H1 (cell line): ENCODE measurements at regions not wholly inside any gene's neighbourhood (a gene's known extent, or its start where the extent isn't known, plus 50 kb on each side); places are given as distances from the start of the nearest gene placed in this dataset.

Experiments used
- CTCF ChIA-PET: fragments of 300-600 bp; sonication (Branson Sonifier 250); formaldehyde crosslinking; loops from one replicate; lab custom pipeline; 2021; ENCODE audit not compliant: partially characterized antibody; lab: Charles Lee
- POLR2A ChIA-PET: fragments of 300-600 bp; sonication (Branson Sonifier 250); formaldehyde crosslinking; loops from one replicate; lab custom pipeline; 2021; ENCODE audit warnings: inconsistent platforms; ENCODE audit not compliant: partially characterized antibody; lab: Charles Lee
- DNase-seq, 2 experiments: peaks; one replicate each; pipeline versions ENCODE4 v3.0.0 to v3.0.0-alpha.2; 2010 to 2022; ENCODE audit warnings: low spot score in 2 of 2, low read depth in 1 of 2, mixed read lengths in 1 of 2
- FAIRE-seq: peaks from 2 replicates; lab custom pipeline; 2011; peaks lifted over from hg19 to GRCh38; lab: Jason Lieb, UNC
- H2AFZ ChIP-seq: 2 replicates; pipeline ENCODE4 v1.8.1; 2012; ENCODE audit warnings: low read length, inconsistent platforms
- H2AK5ac ChIP-seq: 2 replicates; pipeline ENCODE4 v1.6.1; 2013; ENCODE audit warnings: low read depth, low read length
- H2BK120ac ChIP-seq: replicated peaks from 2 replicates; pipeline ENCODE3; 2013; ENCODE audit warnings: low read depth, low read length, inconsistent platforms
- H2BK12ac ChIP-seq: 2 replicates; pipeline ENCODE4 v1.6.1; 2013; ENCODE audit warnings: low read depth, low read length
- H2BK15ac ChIP-seq: 2 replicates; pipeline ENCODE4 v1.6.1; 2013; ENCODE audit warnings: low read length
- H2BK20ac ChIP-seq: 2 replicates; pipeline ENCODE4 v1.6.1; 2013; ENCODE audit warnings: low read length
- H2BK5ac ChIP-seq: 2 replicates; pipeline ENCODE4 v1.6.1; 2013; ENCODE audit warnings: low read depth, low read length
- H3K14ac ChIP-seq: 2 replicates; pipeline ENCODE4 v1.6.1; 2013; ENCODE audit warnings: inconsistent platforms; ENCODE audit not compliant: insufficient read length
- H3K18ac ChIP-seq: 2 replicates; pipeline ENCODE4 v1.6.1; 2013; ENCODE audit warnings: low read length; ENCODE audit errors: extremely low read depth
- H3K23ac ChIP-seq: 2 replicates; pipeline ENCODE4 v1.6.1; 2013; ENCODE audit warnings: inconsistent platforms; ENCODE audit not compliant: insufficient read length
- H3K23me2 ChIP-seq: 2 replicates; pipeline ENCODE4 v1.6.1; 2013; ENCODE audit warnings: low read depth, low read length
- H3K27ac ChIP-seq: 2 replicates; pipeline ENCODE4 v1.6.1; 2011; ENCODE audit warnings: low read depth, low read length, inconsistent platforms
- H3K27me3 ChIP-seq, 4 experiments: replicated peaks in 1 of 4; 1 replicate in 1 of 4; 2 replicates in 3 of 4; pipeline versions ENCODE4 v1.6.1 to v1.8.1; 2011 to 2013; ENCODE audit warnings: low read length in 3 of 4, mild to moderate bottlenecking in 3 of 4, inconsistent platforms in 2 of 4, mixed read lengths in 2 of 4, moderate library complexity in 1 of 4; ENCODE audit not compliant: control insufficient read depth in 3 of 4, insufficient read depth in 3 of 4; ENCODE audit errors: extremely low read depth in 1 of 4
- H3K36me3 ChIP-seq, 4 experiments: 2 replicates each; pipeline versions ENCODE4 v1.6.1 to v1.8.1; 2011 to 2013; ENCODE audit warnings: mild to moderate bottlenecking in 4 of 4, low read length in 3 of 4, moderate library complexity in 2 of 4, control low read depth in 1 of 4, inconsistent platforms in 1 of 4; ENCODE audit not compliant: insufficient read depth in 4 of 4, control insufficient read depth in 2 of 4
- H3K4ac ChIP-seq: replicated peaks from 2 replicates; pipeline ENCODE3; 2013; ENCODE audit warnings: low read length, low read depth, mixed read lengths, inconsistent platforms; ENCODE audit not compliant: insufficient read length
- H3K4me1 ChIP-seq, 4 experiments: replicated peaks in 1 of 4; 1 replicate in 1 of 4; 2 replicates in 3 of 4; pipeline versions ENCODE4 v1.6.1 to v1.8.1; 2011 to 2013; ENCODE audit warnings: low read length in 3 of 4, inconsistent platforms in 2 of 4, mixed read lengths in 1 of 4; ENCODE audit not compliant: insufficient read depth in 4 of 4, control insufficient read depth in 3 of 4
- H3K4me2 ChIP-seq, 2 experiments: 2 replicates each; pipeline versions ENCODE4 v1.6.1 to v1.8.1; 2011 to 2013; ENCODE audit warnings: low read depth in 2 of 2, low read length in 2 of 2, control low read depth in 1 of 2, inconsistent platforms in 1 of 2, mild to moderate bottlenecking in 1 of 2; ENCODE audit not compliant: insufficient read depth in 1 of 2
- H3K4me3 ChIP-seq, 4 experiments: fragments of 200-600, 300-600 bp in 1 of 4; sonication (generic), shearing (Covaris generic), sonication (Bioruptor Twin) in 1 of 4; 2 replicates each; pipeline versions ENCODE4 v1.5.1 to v1.8.1; 2011 to 2016; ENCODE audit warnings: low read length in 4 of 4, low read depth in 3 of 4, control low read depth in 2 of 4, inconsistent platforms in 2 of 4, mild to moderate bottlenecking in 2 of 4, mixed read lengths in 1 of 4, moderate library complexity in 1 of 4; ENCODE audit not compliant: insufficient read depth in 2 of 4; ENCODE audit errors: extremely low read depth in 1 of 4
- H3K56ac ChIP-seq: replicated peaks from 2 replicates; pipeline ENCODE3; 2013; ENCODE audit warnings: low read depth, mild to moderate bottlenecking, mixed read lengths, low read length, inconsistent platforms; ENCODE audit not compliant: insufficient read length
- H3K79me1 ChIP-seq: 2 replicates; pipeline ENCODE4 v1.6.1; 2013; ENCODE audit warnings: low read depth, low read length, control low read depth
- H3K79me2 ChIP-seq, 2 experiments: 2 replicates each; pipeline versions ENCODE4 v1.6.1 to v1.8.1; 2012 to 2013; ENCODE audit warnings: low read length in 2 of 2, mild to moderate bottlenecking in 2 of 2, inconsistent platforms in 1 of 2; ENCODE audit not compliant: insufficient read depth in 2 of 2, control insufficient read depth in 1 of 2
- H3K9ac ChIP-seq, 4 experiments: replicated peaks in 1 of 4; 1 replicate in 1 of 4; 2 replicates in 3 of 4; pipeline versions ENCODE4 v1.6.1 to v1.8.1; 2011 to 2013; ENCODE audit warnings: low read depth in 3 of 4, low read length in 3 of 4, control low read depth in 2 of 4, mild to moderate bottlenecking in 2 of 4, moderate library complexity in 2 of 4, inconsistent platforms in 1 of 4; ENCODE audit errors: extremely low read depth in 1 of 4
- H3K9me3 ChIP-seq, 2 experiments: 2 replicates each; pipeline versions ENCODE4 v1.6.1 to v1.8.1; 2012 to 2013; ENCODE audit warnings: mild to moderate bottlenecking in 2 of 2, moderate library complexity in 2 of 2, control low read depth in 1 of 2, inconsistent platforms in 1 of 2, low read depth in 1 of 2, low read length in 1 of 2, mixed read lengths in 1 of 2; ENCODE audit not compliant: insufficient read depth in 2 of 2
- H4K20me1 ChIP-seq, 2 experiments: replicated peaks in 1 of 2; 2 replicates each; pipeline versions ENCODE3 to v1.8.1; 2011 to 2013; ENCODE audit warnings: inconsistent platforms in 2 of 2, low read length in 2 of 2, mild to moderate bottlenecking in 1 of 2; ENCODE audit not compliant: insufficient read depth in 2 of 2, control insufficient read depth in 1 of 2
- H4K5ac ChIP-seq: 2 replicates; pipeline ENCODE4 v1.6.1; 2013; ENCODE audit warnings: low read length, low read depth, mixed read lengths, inconsistent platforms; ENCODE audit not compliant: insufficient read length
- H4K8ac ChIP-seq: 2 replicates; pipeline ENCODE4 v1.8.0; 2013; ENCODE audit warnings: mild to moderate bottlenecking, moderate library complexity, low read length, inconsistent platforms; ENCODE audit not compliant: insufficient read depth; ENCODE audit errors: extremely low read depth
- H4K91ac ChIP-seq: replicated peaks from 2 replicates; pipeline ENCODE3; 2013; ENCODE audit warnings: low read length, mixed read lengths, inconsistent platforms; ENCODE audit not compliant: insufficient read length
- BACH1 ChIP-seq: IDR thresholded peaks from 2 replicates; pipeline ENCODE4 v1.6.1; 2012; ENCODE audit warnings: low read length, improper control_type of control experiment
- BCL11A ChIP-seq, 2 experiments: IDR thresholded peaks; one replicate each; pipeline ENCODE4 v1.6.1; 2011; ENCODE audit warnings: low read depth in 2 of 2, low read length in 2 of 2, mild to moderate bottlenecking in 2 of 2
- CBX5 ChIP-seq: fragments of 300-800, 300-1000 bp; sonication (generic); IDR thresholded peaks from 2 replicates; pipeline ENCODE4 v1.7.1; 2016; ENCODE audit warnings: antibody characterized with exemption, low read length, low read depth
- JUND ChIP-seq: IDR thresholded peaks from 2 replicates; pipeline ENCODE4 v1.6.1; 2011; ENCODE audit warnings: mild to moderate bottlenecking, improper control_type of control experiment, low read length
- MAX ChIP-seq: IDR thresholded peaks from 2 replicates; pipeline ENCODE4 v1.6.1; 2012; ENCODE audit warnings: inconsistent platforms
- PHF8 ChIP-seq: fragments of 200-600 bp; sonication (generic); conservative IDR thresholded peaks from 2 replicates; pipeline ENCODE4 v1.7.1; 2012; ENCODE audit warnings: low read depth, mild to moderate bottlenecking, inconsistent platforms, low read length, moderate library complexity
- POU5F1 ChIP-seq: IDR thresholded peaks from 2 replicates; pipeline ENCODE4 v1.6.1; 2011; ENCODE audit warnings: low read depth, mild to moderate bottlenecking, low read length, moderate library complexity
- RAD21 ChIP-seq, 2 experiments: IDR thresholded peaks in 1 of 2; conservative IDR thresholded peaks in 1 of 2; 2 replicates each; pipeline ENCODE4 v1.6.1; 2011; ENCODE audit warnings: low read depth in 2 of 2, low read length in 2 of 2, improper control_type of control experiment in 1 of 2, inconsistent platforms in 1 of 2, mild to moderate bottlenecking in 1 of 2, moderate library complexity in 1 of 2
- RBBP5 ChIP-seq: IDR thresholded peaks from 2 replicates; pipeline ENCODE4 v1.7.1; 2012; ENCODE audit warnings: low read depth, mild to moderate bottlenecking, inconsistent platforms, low read length, moderate library complexity, borderline replicate concordance
- RNF2 ChIP-seq: fragments of 200-900, 300-1000 bp; sonication (generic); IDR thresholded peaks from 2 replicates; pipeline ENCODE4 v1.7.1; 2016; ENCODE audit warnings: borderline replicate concordance, low read depth, mild to moderate bottlenecking, antibody characterized with exemption, low read length; ENCODE audit not compliant: poor library complexity, severe bottlenecking; ENCODE audit errors: missing control alignments
- TAF7 ChIP-seq: optimal IDR thresholded peaks from 2 replicates; pipeline ENCODE3; 2011; ENCODE audit warnings: low read depth, mild to moderate bottlenecking, inconsistent platforms, low read length, moderate library complexity, borderline replicate concordance
- TBP ChIP-seq: IDR thresholded peaks from 2 replicates; pipeline ENCODE4 v1.6.1; 2011; ENCODE audit warnings: low read depth, low read length, improper control_type of control experiment
- WGBS, 2 experiments: shearing (Covaris generic) in 1 of 2; methylation state at CpG; one replicate each; pipeline versions ENCODE4 v1.1.6 to v1.1.7; 2013 to 2015; ENCODE audit warnings: low lambda C conversion rate in 2 of 2, mixed read lengths in 2 of 2, inconsistent platforms in 1 of 2, low coverage in 1 of 2, missing lambda C conversion rate in 1 of 2; ENCODE audit not compliant: insufficient replicate concordance in 2 of 2, insufficient coverage in 1 of 2, insufficient read length in 1 of 2; ENCODE audit errors: extremely low coverage in 1 of 2, missing lambda C conversion rate in 1 of 2; 5-methylcytosine and 5-hydroxymethylcytosine counted together

GRCh38 chr1:213375002-213375401, 324.0 kb downstream of the RPS6KC1 start:
- no peak overlapping the region; the same call in 1 of the 2 replicates for H4K8ac ChIP-seq
- no peak overlapping the region for H2BK12ac ChIP-seq
- H3K4me1 ChIP-seq: peaks cover 0 to 8% (median 3%) of the 10 kb centered on the region in 4 experiments; a peak in 5 of 7 replicates
- H3K79me1 ChIP-seq: no peaks in the 10 kb centered on the region
- H3K4ac ChIP-seq: no peak overlapping the region
- H3K23me2 ChIP-seq: peaks cover 2% of the 10 kb centered on the region
- H3K36me3 ChIP-seq: no peaks in the 10 kb centered on the region
- no peak overlapping the region for H3K27ac ChIP-seq
- no peak overlapping the region for H2AFZ ChIP-seq
- ChIA-PET CTCF (interaction anchor here (0.6 to 1.7 kb wide), 7 partner anchors 23 to 266 kb away, joined by 3 to 4 read pairs (median 3); no protein-coding TSS in a partner anchor), POLR2A (no interaction called here)
- H2BK5ac ChIP-seq: no peak overlapping the region
- no peak overlapping the region for H2BK15ac ChIP-seq
- no peak overlapping the region for H3K14ac ChIP-seq
- no peak overlapping the region for H3K56ac ChIP-seq
- no peak for DNase-seq
- H3K23ac ChIP-seq: no peak overlapping the region
- H3K9me3 ChIP-seq: no peaks in the 10 kb centered on the region
- no peak overlapping the region for H4K5ac ChIP-seq
- no peak for FAIRE-seq
- no peak overlapping the region for H4K91ac ChIP-seq
- TF ChIP-seq POU5F1 (no peak), RBBP5 (no peak), CBX5 (no peak), RNF2 (no peak), JUND (no peak), PHF8 (no peak), TAF7 (no peak), TBP (no peak), RAD21 (IDR thresholded peaks at IDR 0.05 in 1 of 2, conservative IDR thresholded peaks at IDR 0.05 in 1 of 2; ENCODE audit: low read depth in 2 of 2, low read length in 2 of 2) (no peak), BACH1 (no peak), MAX (no peak), BCL11A (IDR thresholded peaks at IDR 0.05; ENCODE audit: low read depth in 2 of 2, low read length in 2 of 2) (no peak)
- no peak overlapping the region for H3K9ac ChIP-seq
- WGBS, 2 experiments: 84% methylated on average over 4 of the region's 4 CpGs; no CpG with 5 or more reads in 1 of the 2 experiments
- H4K20me1 ChIP-seq: no peaks in the 10 kb centered on the region
- no peak overlapping the region for H2BK20ac ChIP-seq
- no peak overlapping the region for H3K4me3 ChIP-seq
- H2BK120ac ChIP-seq: no peak overlapping the region
- no peak overlapping the region for H3K18ac ChIP-seq
- H3K4me2 ChIP-seq: no peak overlapping the region
- H3K79me2 ChIP-seq: no peaks in the 10 kb centered on the region
- H3K27me3 ChIP-seq: no peaks in the 10 kb centered on the region
- H2AK5ac ChIP-seq: no peak overlapping the region
